CD14-positive monocyte (primary cell): ENCODE measurements at regions not wholly inside any gene's neighbourhood (a gene's known extent, or its start where the extent isn't known, plus 50 kb on each side); places are given as distances from the start of the nearest gene placed in this dataset.

Experiments used
- DNase-seq, 3 donors: peaks; one replicate each; pipeline ENCODE4 v3.0.0-alpha.2; 2011 to 2022
- H2AFZ ChIP-seq: 2 replicates; pipeline ENCODE4 v1.6.0; 2012; ENCODE audit warnings: mild to moderate bottlenecking, low read depth, low read length, inconsistent platforms; ENCODE audit not compliant: insufficient read depth, poor library complexity, severe bottlenecking
- H3K27ac ChIP-seq, 2 donors: 1 replicate in 1 of 2; 2 replicates in 1 of 2; pipeline ENCODE4 v1.5.1; 2012 to 2013; ENCODE audit warnings: low read length in 2 of 2, control low read depth in 1 of 2, inconsistent platforms in 1 of 2, low read depth in 1 of 2, mild to moderate bottlenecking in 1 of 2
- H3K27me3 ChIP-seq, 2 donors: one replicate each; pipeline versions ENCODE4 v1.6.0 to v1.6.1; 2011 to 2013; ENCODE audit warnings: low read length in 2 of 2; ENCODE audit not compliant: control insufficient read depth in 2 of 2, insufficient read depth in 2 of 2
- H3K36me3 ChIP-seq, 2 donors: replicated peaks in 1 of 2; 1 replicate in 1 of 2; 2 replicates in 1 of 2; pipeline versions ENCODE4 v1.5.1 to v1.6.1; 2012 to 2013; ENCODE audit warnings: low read length in 2 of 2, control low read depth in 1 of 2, inconsistent platforms in 1 of 2, mild to moderate bottlenecking in 1 of 2; ENCODE audit not compliant: insufficient read depth in 2 of 2, control insufficient read depth in 1 of 2
- H3K4me1 ChIP-seq, 2 donors: 1 replicate in 1 of 2; 2 replicates in 1 of 2; pipeline versions ENCODE4 v1.5.1 to v1.6.1; 2012 to 2013; ENCODE audit warnings: low read length in 2 of 2, control low read depth in 1 of 2, inconsistent platforms in 1 of 2, mild to moderate bottlenecking in 1 of 2, moderate library complexity in 1 of 2; ENCODE audit not compliant: insufficient read depth in 2 of 2, control insufficient read depth in 1 of 2
- H3K4me2 ChIP-seq: replicated peaks from 2 replicates; pipeline ENCODE3; 2012; ENCODE audit warnings: low read length, moderate library complexity, mild to moderate bottlenecking; ENCODE audit not compliant: poor library complexity, severe bottlenecking; ENCODE audit errors: extremely low read depth
- H3K4me3 ChIP-seq, 3 experiments: fragments of 200-600 bp in 1 of 3; sonication (generic) in 1 of 3; replicated peaks in 1 of 3; 1 replicate in 2 of 3; 2 replicates in 1 of 3; pipeline ENCODE4 v1.5.1; 2011 to 2013; ENCODE audit warnings: low read length in 3 of 3, mild to moderate bottlenecking in 3 of 3, control low read depth in 2 of 3, low read depth in 2 of 3, inconsistent platforms in 1 of 3, moderate library complexity in 1 of 3
- H3K79me2 ChIP-seq: 2 replicates; pipeline ENCODE4 v1.6.0; 2012; ENCODE audit warnings: mild to moderate bottlenecking, control low read depth, inconsistent platforms, low read length, moderate library complexity; ENCODE audit not compliant: insufficient read depth
- H3K9ac ChIP-seq: 2 replicates; pipeline ENCODE4 v1.6.0; 2017; ENCODE audit warnings: low read length, mild to moderate bottlenecking; ENCODE audit not compliant: insufficient read depth, poor library complexity, severe bottlenecking
- H3K9me3 ChIP-seq, 2 donors: replicated peaks in 1 of 2; 1 replicate in 1 of 2; 2 replicates in 1 of 2; pipeline versions ENCODE4 v1.5.1 to v1.6.1; 2012 to 2013; ENCODE audit warnings: low read length in 2 of 2, control low read depth in 1 of 2; ENCODE audit not compliant: control insufficient read depth in 1 of 2, insufficient read depth in 1 of 2
- H4K20me1 ChIP-seq: 2 replicates; pipeline ENCODE4 v1.6.0; 2012; ENCODE audit warnings: mild to moderate bottlenecking, low read length, control low read depth, moderate library complexity; ENCODE audit not compliant: insufficient read depth
- H3K27ac Mint-ChIP-seq, 7 donors: one replicate each; pipeline ENCODE4 v1.8.0; 2020; ENCODE audit warnings: mild to moderate bottlenecking in 7 of 7, mixed read lengths in 7 of 7, moderate library complexity in 6 of 7, inconsistent platforms in 2 of 7
- H3K27me3 Mint-ChIP-seq, 3 donors: one replicate each; pipeline ENCODE4 v1.8.0; 2021 to 2022; ENCODE audit warnings: low read depth in 3 of 3, mild to moderate bottlenecking in 3 of 3, mixed read lengths in 3 of 3, moderate library complexity in 3 of 3, inconsistent platforms in 1 of 3
- H3K36me3 Mint-ChIP-seq, 2 donors: one replicate each; pipeline ENCODE4 v1.8.0; 2020; ENCODE audit warnings: mixed read lengths in 2 of 2, inconsistent platforms in 1 of 2, mild to moderate bottlenecking in 1 of 2
- H3K4me1 Mint-ChIP-seq: one replicate; pipeline ENCODE4 v1.8.0; 2020; ENCODE audit warnings: mild to moderate bottlenecking, mixed read lengths
- H3K4me3 Mint-ChIP-seq, 2 donors: one replicate each; pipeline ENCODE4 v1.8.0; 2020; ENCODE audit warnings: mild to moderate bottlenecking in 2 of 2, mixed read lengths in 2 of 2, moderate library complexity in 1 of 2
- H3K9me3 Mint-ChIP-seq, 7 donors: one replicate each; pipeline ENCODE4 v1.8.0; 2020 to 2022; ENCODE audit warnings: mixed read lengths in 7 of 7, mild to moderate bottlenecking in 6 of 7, moderate library complexity in 6 of 7, inconsistent platforms in 2 of 7
- CTCF ChIP-seq: fragments of 200-600 bp; IDR thresholded peaks from one replicate; pipeline ENCODE4 v1.8.0; 2022; ENCODE audit warnings: antibody characterized with exemption, mild to moderate bottlenecking
- WGBS: methylation state at CpG from one replicate; pipeline ENCODE4 v1.1.5; 2013; ENCODE audit warnings: missing lambda C conversion rate; ENCODE audit not compliant: insufficient coverage; 5-methylcytosine and 5-hydroxymethylcytosine counted together
- intact Hi-C, 2 donors: fragments of 100-400 bp; cut with micrococcal nuclease; formaldehyde crosslinking; loops; one replicate each; pipeline versions ENCODE4 v1.15.0 to v1.15.1; 2023

- Mint-ChIP-seq H3K4me1 (no peaks in the 10 kb centered on the region), H3K4me3 (no peak overlapping the region), H3K27me3 (peaks cover 0 to 1% (median 1%) of the 10 kb centered on the region in 3 donors), H3K36me3 (no peaks in the 10 kb centered on the region), H3K27ac (no peak overlapping the region), H3K9me3 (peaks cover 0 to 4% (median 2%) of the 10 kb centered on the region in 7 donors)
- intact Hi-C loops: no loop called here
- Histone ChIP-seq H3K36me3 (no peaks in the 10 kb centered on the region), H3K27ac (no peak overlapping the region), H3K79me2 (no peaks in the 10 kb centered on the region), H3K4me3 (no peak overlapping the region), H2AFZ (no peak overlapping the region), H4K20me1 (no peaks in the 10 kb centered on the region), H3K9me3 (no peaks in the 10 kb centered on the region), H3K4me2 (no peak overlapping the region), H3K9ac (no peak overlapping the region), H3K27me3 (no peaks in the 10 kb centered on the region), H3K4me1 (no peaks in the 10 kb centered on the region)
- TF ChIP-seq CTCF: no peak
- no peak for DNase-seq
- no CpG with 5 or more reads among the region's 4 CpGs for WGBS
Measured at GRCh38 chrX:7689791-7690412, 153.1 kb upstream of the VCX start.

- no peak overlapping the region for H3K4me3 Mint-ChIP-seq
- no peaks in the 10 kb centered on the region for H3K27me3 ChIP-seq
- no peaks in the 10 kb centered on the region for H3K36me3 Mint-ChIP-seq
- no peak overlapping the region for H3K9ac ChIP-seq
- no peak overlapping the region for H3K4me3 ChIP-seq
- H3K4me2 ChIP-seq: no peak overlapping the region
- peaks cover 0 to 4% (median 2%) of the 10 kb centered on the region in 3 donors for H3K27me3 Mint-ChIP-seq
- no peak overlapping the region for H2AFZ ChIP-seq
- peaks cover 0 to 9% (median 2%) of the 10 kb centered on the region in 7 donors for H3K9me3 Mint-ChIP-seq
- TF ChIP-seq CTCF: no peak
- H3K27ac ChIP-seq: no peak overlapping the region
- H3K36me3 ChIP-seq: no peaks in the 10 kb centered on the region
- H3K4me1 ChIP-seq: no peaks in the 10 kb centered on the region
- H3K4me1 Mint-ChIP-seq: no peaks in the 10 kb centered on the region
- no peaks in the 10 kb centered on the region for H3K79me2 ChIP-seq
- WGBS: no CpG with 5 or more reads among the region's 4 CpGs
- DNase-seq: no peak
- intact Hi-C loops: no loop called here
- peaks cover 0 to 8% of the 10 kb centered on the region in 2 donors for H3K9me3 ChIP-seq
- H3K27ac Mint-ChIP-seq: no peak overlapping the region
- H4K20me1 ChIP-seq: no peaks in the 10 kb centered on the region
Measured at GRCh38 chrX:7680181-7680580, 162.8 kb upstream of the VCX start.
